ACC112 (cell line): ENCODE measurements at regions not wholly inside any gene's neighbourhood (a gene's known extent, or its start where the extent isn't known, plus 50 kb on each side); places are given as distances from the start of the nearest gene placed in this dataset.

Experiments
- H2AFZ ChIP-seq: fragments of 200-600 bp; sonication (generic); one replicate; pipeline ENCODE4 v1.6.0; 2017; ENCODE audit warnings: antibody characterized with exemption, low read length; ENCODE audit not compliant: unreplicated experiment
- H3K27ac ChIP-seq: fragments of 200-600 bp; sonication (generic); 2 replicates; pipeline ENCODE4 v1.5.1; 2014; ENCODE audit warnings: low read depth, mild to moderate bottlenecking, antibody characterized with exemption, low read length, moderate library complexity
- H3K27me3 ChIP-seq: fragments of 200-600 bp; sonication (generic); 2 replicates; pipeline ENCODE4 v1.6.1; 2014; ENCODE audit warnings: mild to moderate bottlenecking, antibody characterized with exemption, low read length, moderate library complexity, mixed read lengths; ENCODE audit not compliant: insufficient read depth
- H3K36me3 ChIP-seq: fragments of 200-600 bp; sonication (generic); 2 replicates; pipeline ENCODE4 v1.6.1; 2016; ENCODE audit warnings: mild to moderate bottlenecking, antibody characterized with exemption, low read length, moderate library complexity, mixed read lengths; ENCODE audit not compliant: insufficient read depth
- H3K4me1 ChIP-seq: fragments of 200-600 bp; sonication (generic); one replicate; pipeline ENCODE4 v1.6.1; 2016; ENCODE audit warnings: low read length, mixed read lengths; ENCODE audit not compliant: insufficient read depth, unreplicated experiment, control insufficient read depth
- H3K4me3 ChIP-seq: fragments of 200-600 bp; sonication (generic); 2 replicates; pipeline ENCODE4 v1.5.1; 2014; ENCODE audit warnings: mild to moderate bottlenecking, low read depth, low read length
- H3K79me2 ChIP-seq: fragments of 200-600 bp; sonication (generic); one replicate; pipeline ENCODE4 v1.6.0; 2016; ENCODE audit warnings: low read length; ENCODE audit not compliant: control insufficient read depth, unreplicated experiment, insufficient read depth

DNA sequence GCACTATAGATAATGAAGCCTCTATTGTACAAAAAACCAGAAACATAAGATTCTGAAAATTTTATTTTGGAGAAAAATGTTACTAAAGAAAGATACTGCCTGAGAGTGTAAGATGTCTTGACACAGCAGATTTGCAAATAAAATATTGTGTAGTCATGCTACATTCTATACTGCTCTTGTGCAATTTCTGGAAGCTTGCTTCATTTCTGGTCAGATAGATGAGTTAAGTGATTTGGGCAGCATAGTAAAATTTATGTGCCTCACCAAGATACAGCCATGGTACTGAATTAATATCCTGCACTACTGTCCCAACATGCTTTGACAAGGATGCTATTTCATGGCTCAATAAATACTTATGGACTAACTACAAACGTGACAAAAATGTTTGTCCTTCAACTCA lies 55.1 kb upstream of the STARD13 start:
- no peak overlapping the region for H2AFZ ChIP-seq
- H3K4me3 ChIP-seq, result no peak overlapping the region
- peaks cover 15% of the 10 kb centered on the region for H3K79me2 ChIP-seq
- no peaks in the 10 kb centered on the region for H3K36me3 ChIP-seq
- H3K27me3 ChIP-seq, result no peaks in the 10 kb centered on the region
- H3K4me1 ChIP-seq, result peaks cover 3% of the 10 kb centered on the region
- no peak overlapping the region for H3K27ac ChIP-seq

GRCh38 chr13:33341861-33342452 lies 56.4 kb upstream of the STARD13 start:
- Histone ChIP-seq H3K79me2 (peaks cover 21% of the 10 kb centered on the region), H3K4me3 (no peak overlapping the region), H3K36me3 (no peaks in the 10 kb centered on the region), H3K4me1 (peaks cover 3% of the 10 kb centered on the region), H3K27me3 (no peaks in the 10 kb centered on the region), H3K27ac (no peak overlapping the region), H2AFZ (no peak overlapping the region)

DNA sequence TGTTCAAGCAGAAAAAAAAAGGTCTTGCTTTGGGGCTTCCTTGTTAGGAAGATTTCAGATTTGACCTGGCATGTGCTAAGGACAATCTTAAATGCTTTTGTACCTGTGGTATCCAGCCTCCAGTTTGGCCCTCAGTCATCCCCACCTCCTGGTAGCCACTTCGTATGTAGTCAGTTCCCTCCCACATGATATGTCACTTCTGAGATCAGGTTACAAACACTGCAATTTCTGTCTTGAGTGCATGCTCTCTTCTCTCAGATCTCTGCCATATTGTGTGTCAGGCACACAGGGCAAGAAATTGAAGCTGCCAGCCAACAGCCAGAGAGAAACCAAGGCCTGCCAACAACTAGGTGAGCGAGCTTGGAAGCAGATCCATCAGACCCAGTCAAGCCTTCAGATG lies 60.3 kb upstream of the STARD13 start:
- Histone ChIP-seq H3K36me3 (no peaks in the 10 kb centered on the region), H3K27me3 (no peaks in the 10 kb centered on the region), H3K4me3 (no peak overlapping the region), H3K4me1 (peaks cover 16% of the 10 kb centered on the region), H2AFZ (no peak overlapping the region), H3K79me2 (peaks cover 44% of the 10 kb centered on the region), H3K27ac (no peak overlapping the region)

- Histone ChIP-seq H2AFZ (no peak overlapping the region), H3K27me3 (no peaks in the 10 kb centered on the region), H3K4me3 (no peak overlapping the region), H3K79me2 (peaks cover 44% of the 10 kb centered on the region), H3K4me1 (peaks cover 16% of the 10 kb centered on the region), H3K27ac (no peak overlapping the region), H3K36me3 (no peaks in the 10 kb centered on the region)
Observed at GRCh38 chr13:33347861-33348260, 62.3 kb upstream of the STARD13 start.

DNA sequence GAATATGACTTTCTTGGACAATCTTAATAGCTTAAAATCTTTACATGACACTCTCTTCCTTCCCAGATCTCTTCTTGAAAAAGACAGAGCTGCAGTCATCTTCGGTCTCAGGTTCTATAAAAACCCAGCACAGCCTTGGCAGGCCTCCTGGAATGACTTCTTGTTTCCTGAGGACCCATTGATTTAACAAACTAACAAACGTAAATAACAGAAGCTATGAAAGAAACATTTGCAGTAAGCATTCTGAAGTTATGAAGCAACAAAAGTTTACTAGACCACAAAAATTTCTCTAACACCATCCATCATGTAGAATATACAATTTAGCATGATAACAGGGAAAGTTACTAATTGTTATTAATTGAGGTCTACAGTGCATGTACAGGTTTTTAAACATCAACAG lies 62.8 kb upstream of the STARD13 start:
- Histone ChIP-seq H3K4me1 (peaks cover 16% of the 10 kb centered on the region), H3K79me2 (peaks cover 44% of the 10 kb centered on the region), H2AFZ (no peak overlapping the region), H3K27me3 (no peaks in the 10 kb centered on the region), H3K27ac (no peak overlapping the region), H3K4me3 (peak overlapping the region; percentile 93), H3K36me3 (no peaks in the 10 kb centered on the region)

- peaks cover 16% of the 10 kb centered on the region for H3K4me1 ChIP-seq
- H3K79me2 ChIP-seq, result peaks cover 40% of the 10 kb centered on the region
- H2AFZ ChIP-seq, result peak overlapping the region; percentile 78
- H3K4me3 ChIP-seq, result peak overlapping the region; percentile 93
- no peaks in the 10 kb centered on the region for H3K27me3 ChIP-seq
- no peak overlapping the region for H3K27ac ChIP-seq
- H3K36me3 ChIP-seq, result no peaks in the 10 kb centered on the region
Observed at GRCh38 chr13:33349288-33349985, 63.9 kb upstream of the STARD13 start.

DNA sequence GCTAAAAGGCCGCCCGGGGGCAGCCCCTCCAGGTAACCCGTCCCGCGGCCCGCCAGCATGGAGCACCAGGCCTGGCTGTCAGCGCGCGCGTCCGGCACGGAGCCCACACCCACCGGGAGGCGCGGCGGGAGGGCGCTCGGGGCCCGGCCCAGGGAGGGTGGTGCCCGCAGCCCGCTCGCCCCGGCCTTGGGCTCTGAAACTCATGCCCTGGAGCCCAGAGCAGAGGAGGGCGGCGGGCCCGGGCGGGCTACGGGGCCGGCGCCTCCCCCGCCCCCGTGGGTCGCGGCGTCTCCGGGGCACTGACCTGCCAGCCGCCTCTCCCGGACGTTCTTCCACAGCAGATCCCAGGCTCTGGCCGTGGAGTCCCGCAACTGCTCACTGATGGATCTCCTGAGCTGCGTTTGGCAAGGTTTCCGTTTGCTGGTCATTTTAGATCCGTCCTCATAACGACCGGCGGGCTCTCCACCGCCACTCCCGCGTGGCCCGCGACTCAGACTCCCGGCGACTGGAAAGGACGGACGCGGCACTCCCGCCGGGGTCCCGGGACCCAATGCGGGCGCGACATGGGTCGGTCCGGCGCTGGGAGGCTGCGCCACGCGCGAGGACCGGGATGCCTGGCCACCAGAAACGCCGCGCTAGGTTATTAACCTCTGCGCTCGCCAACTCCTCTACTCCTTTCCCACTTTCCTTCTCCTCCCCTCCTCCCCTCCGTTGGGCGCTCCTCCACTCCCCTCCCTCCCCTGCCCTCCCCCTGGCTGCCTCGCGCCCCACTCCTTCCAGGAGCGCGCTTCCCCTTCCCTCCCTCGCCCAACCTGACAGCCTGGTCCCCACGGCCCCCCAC lies 64.7 kb upstream of the STARD13 start:
- H2AFZ ChIP-seq, result peak overlapping the region; percentile 78
- no peaks in the 10 kb centered on the region for H3K36me3 ChIP-seq
- H3K4me3 ChIP-seq, result peak overlapping the region; percentile 93
- peak overlapping the region; percentile 51 for H3K27ac ChIP-seq
- H3K79me2 ChIP-seq, result peaks cover 36% of the 10 kb centered on the region
- peaks cover 17% of the 10 kb centered on the region for H3K4me1 ChIP-seq
- no peaks in the 10 kb centered on the region for H3K27me3 ChIP-seq

- H3K27me3 ChIP-seq, result no peaks in the 10 kb centered on the region
- H3K79me2 ChIP-seq, result peaks cover 30% of the 10 kb centered on the region
- H3K36me3 ChIP-seq, result no peaks in the 10 kb centered on the region
- H3K27ac ChIP-seq, result peak overlapping the region; percentile 51; the same call in 1 of the 2 replicates
- H3K4me1 ChIP-seq, result peaks cover 23% of the 10 kb centered on the region
- H2AFZ ChIP-seq, result peak overlapping the region; percentile 78
- H3K4me3 ChIP-seq, result peak overlapping the region; percentile 93
Observed at GRCh38 chr13:33351319-33351718, 65.8 kb upstream of the STARD13 start.

- H3K27me3 ChIP-seq, result no peaks in the 10 kb centered on the region
- no peak overlapping the region for H2AFZ ChIP-seq
- H3K79me2 ChIP-seq, result peaks cover 26% of the 10 kb centered on the region
- no peak overlapping the region for H3K27ac ChIP-seq
- H3K36me3 ChIP-seq, result no peaks in the 10 kb centered on the region
- no peak overlapping the region; the same call in 1 of the 2 replicates for H3K4me3 ChIP-seq
- peaks cover 23% of the 10 kb centered on the region for H3K4me1 ChIP-seq
Observed at GRCh38 chr13:33352041-33352440, 66.5 kb upstream of the STARD13 start.

DNA sequence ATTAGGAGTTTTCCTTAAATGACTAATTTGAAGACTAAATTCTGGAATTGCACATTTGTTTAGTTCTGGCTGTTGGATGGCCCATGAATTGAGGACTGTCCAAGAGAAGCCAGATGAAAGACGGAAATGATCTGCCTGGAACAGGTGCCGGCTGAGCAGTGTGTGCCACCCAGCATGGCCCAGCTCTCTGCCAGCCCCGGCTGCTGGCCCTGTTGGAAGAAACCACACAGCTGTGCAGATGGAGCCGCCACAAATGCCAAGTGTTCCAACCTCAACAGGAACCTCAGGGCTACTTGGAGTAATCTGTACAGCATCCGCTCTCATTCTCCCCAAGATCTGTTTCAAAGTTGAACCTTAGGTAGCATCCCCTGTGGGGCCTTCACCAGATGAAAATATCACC lies 67.0 kb upstream of the STARD13 start:
- no peak overlapping the region for H3K4me3 ChIP-seq
- H2AFZ ChIP-seq, result no peak overlapping the region
- peaks cover 23% of the 10 kb centered on the region for H3K4me1 ChIP-seq
- peaks cover 23% of the 10 kb centered on the region for H3K79me2 ChIP-seq
- H3K27me3 ChIP-seq, result no peaks in the 10 kb centered on the region
- no peaks in the 10 kb centered on the region for H3K36me3 ChIP-seq
- H3K27ac ChIP-seq, result no peak overlapping the region
